ENCODE measurements at regions not wholly inside any gene's neighbourhood (a gene's known extent, or its start where the extent isn't known, plus 50 kb on each side); places are given as distances from the start of the nearest gene placed in this dataset.

- Histone ChIP-seq H3K27me3 (ENCODE audit: control insufficient read depth in 1 of 2, insufficient read depth in 2 of 2, low read length in 2 of 2) (no peaks in the 10 kb centered on the region), H3K36me3 (ENCODE audit: insufficient read depth, low read length) (no peaks in the 10 kb centered on the region), H3K4me3 (ENCODE audit: low read depth in 1 of 2, low read length in 2 of 2) (no peak overlapping the region), H3K9ac (ENCODE audit: low read length) (no peak overlapping the region), H3K4me1 (ENCODE audit: insufficient read depth, low read length) (no peaks in the 10 kb centered on the region), H3K9me3 (ENCODE audit: low read length) (no peaks in the 10 kb centered on the region), H3K27ac (ENCODE audit: low read depth, low read length) (no peak overlapping the region)
Observed at GRCh38 chr15:93562395-93563123, 473.5 kb upstream of the RGMA start.

DNA sequence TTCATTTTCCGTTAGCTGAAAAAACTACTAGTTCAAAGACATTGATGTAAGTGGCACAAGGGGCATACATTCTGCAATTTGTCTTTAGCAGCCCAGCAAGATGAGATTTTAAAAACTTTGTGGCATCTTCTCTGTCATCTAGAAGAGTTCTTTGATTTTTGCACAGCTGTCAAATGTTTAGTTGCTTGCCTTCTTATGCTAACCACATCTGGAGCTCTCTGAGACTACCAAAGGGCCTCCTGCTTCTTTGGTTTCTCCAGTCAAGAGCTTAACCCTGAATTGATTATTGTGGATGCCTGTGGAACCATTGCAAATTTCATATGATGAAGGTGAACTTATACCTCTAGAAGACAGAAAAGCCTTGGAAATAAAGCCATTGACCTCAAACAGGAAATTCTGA, 468.7 kb upstream of the RGMA start:
- H3K27me3 ChIP-seq (ENCODE audit: control insufficient read depth in 1 of 2, insufficient read depth in 2 of 2, low read length in 2 of 2), result no peaks in the 10 kb centered on the region
- H3K36me3 ChIP-seq (ENCODE audit: insufficient read depth, low read length), result no peaks in the 10 kb centered on the region
- no peak overlapping the region for H3K4me3 ChIP-seq (ENCODE audit: low read depth in 1 of 2, low read length in 2 of 2)
- no peak overlapping the region for H3K9ac ChIP-seq (ENCODE audit: low read length)
- H3K9me3 ChIP-seq (ENCODE audit: low read length), result no peaks in the 10 kb centered on the region
- no peaks in the 10 kb centered on the region for H3K4me1 ChIP-seq (ENCODE audit: insufficient read depth, low read length)
- H3K27ac ChIP-seq (ENCODE audit: low read depth, low read length), result no peak overlapping the region

- Histone ChIP-seq H3K4me3 (ENCODE audit: low read depth in 1 of 2, low read length in 2 of 2) (no peak overlapping the region), H3K27ac (ENCODE audit: low read depth, low read length) (no peak overlapping the region), H3K9ac (ENCODE audit: low read length) (no peak overlapping the region), H3K36me3 (ENCODE audit: insufficient read depth, low read length) (no peaks in the 10 kb centered on the region), H3K27me3 (ENCODE audit: control insufficient read depth in 1 of 2, insufficient read depth in 2 of 2, low read length in 2 of 2) (no peaks in the 10 kb centered on the region), H3K4me1 (ENCODE audit: insufficient read depth, low read length) (no peaks in the 10 kb centered on the region), H3K9me3 (ENCODE audit: low read length) (no peaks in the 10 kb centered on the region)
Observed at GRCh38 chr15:93553167-93553935, 464.3 kb upstream of the RGMA start.

DNA sequence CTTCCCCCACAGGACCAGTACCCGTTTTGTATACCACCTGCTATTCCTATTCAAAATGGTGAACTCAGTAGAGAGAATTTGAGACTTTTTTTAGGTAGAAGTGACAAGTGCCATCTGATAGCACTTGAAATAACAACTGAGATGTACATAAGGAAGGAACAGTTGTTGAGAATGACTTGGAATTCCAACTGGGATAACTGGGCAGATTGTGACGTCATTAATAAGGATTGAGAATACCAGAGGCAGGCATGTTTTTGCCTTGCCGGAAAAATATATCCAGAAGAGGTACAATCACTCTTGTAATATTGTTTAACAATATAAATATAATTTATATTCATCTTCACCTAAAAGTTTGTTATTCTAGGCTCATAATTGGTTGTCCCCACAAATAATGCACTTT, 454.1 kb upstream of the RGMA start:
- Histone ChIP-seq H3K36me3 (ENCODE audit: insufficient read depth, low read length) (no peaks in the 10 kb centered on the region), H3K4me3 (ENCODE audit: low read depth in 1 of 2, low read length in 2 of 2) (no peak overlapping the region), H3K9me3 (ENCODE audit: low read length) (peaks cover 5% of the 10 kb centered on the region), H3K27me3 (ENCODE audit: control insufficient read depth in 1 of 2, insufficient read depth in 2 of 2, low read length in 2 of 2) (no peaks in the 10 kb centered on the region), H3K9ac (ENCODE audit: low read length) (no peak overlapping the region), H3K27ac (ENCODE audit: low read depth, low read length) (no peak overlapping the region), H3K4me1 (ENCODE audit: insufficient read depth, low read length) (no peaks in the 10 kb centered on the region)

- no peak overlapping the region for H3K9ac ChIP-seq (ENCODE audit: low read length)
- no peaks in the 10 kb centered on the region for H3K27me3 ChIP-seq (ENCODE audit: control insufficient read depth in 1 of 2, insufficient read depth in 2 of 2, low read length in 2 of 2)
- no peak overlapping the region for H3K27ac ChIP-seq (ENCODE audit: low read depth, low read length)
- no peaks in the 10 kb centered on the region for H3K9me3 ChIP-seq (ENCODE audit: low read length)
- H3K4me1 ChIP-seq (ENCODE audit: insufficient read depth, low read length), result no peaks in the 10 kb centered on the region
- no peak overlapping the region for H3K4me3 ChIP-seq (ENCODE audit: low read depth in 1 of 2, low read length in 2 of 2)
- H3K36me3 ChIP-seq (ENCODE audit: insufficient read depth, low read length), result no peaks in the 10 kb centered on the region
Observed at GRCh38 chr15:93527374-93528050, 438.5 kb upstream of the RGMA start.

DNA sequence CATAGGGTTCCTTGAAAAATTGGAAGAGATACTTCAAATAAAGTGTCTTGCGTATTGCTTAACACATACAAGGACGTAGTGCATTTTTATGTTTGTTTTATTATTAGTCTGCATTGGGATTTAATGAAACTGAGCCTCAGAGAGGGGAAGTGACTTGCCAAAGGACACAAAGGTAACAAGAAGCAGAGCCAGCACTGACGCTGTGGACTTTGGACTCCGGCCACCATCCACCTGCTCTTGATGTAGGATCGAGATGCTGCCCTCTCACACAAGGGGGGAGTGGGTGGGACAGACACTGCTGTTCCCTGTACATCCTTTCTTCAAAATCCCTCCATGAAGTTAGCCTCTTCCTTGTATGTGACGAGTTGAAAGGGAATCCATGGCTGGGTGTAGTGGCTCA, 435.4 kb upstream of the RGMA start:
- Histone ChIP-seq H3K4me3 (ENCODE audit: low read depth in 1 of 2, low read length in 2 of 2) (no peak overlapping the region), H3K9ac (ENCODE audit: low read length) (no peak overlapping the region), H3K36me3 (ENCODE audit: insufficient read depth, low read length) (no peaks in the 10 kb centered on the region), H3K4me1 (ENCODE audit: insufficient read depth, low read length) (no peaks in the 10 kb centered on the region), H3K27me3 (ENCODE audit: control insufficient read depth in 1 of 2, insufficient read depth in 2 of 2, low read length in 2 of 2) (no peaks in the 10 kb centered on the region), H3K27ac (ENCODE audit: low read depth, low read length) (no peak overlapping the region), H3K9me3 (ENCODE audit: low read length) (no peaks in the 10 kb centered on the region)

DNA sequence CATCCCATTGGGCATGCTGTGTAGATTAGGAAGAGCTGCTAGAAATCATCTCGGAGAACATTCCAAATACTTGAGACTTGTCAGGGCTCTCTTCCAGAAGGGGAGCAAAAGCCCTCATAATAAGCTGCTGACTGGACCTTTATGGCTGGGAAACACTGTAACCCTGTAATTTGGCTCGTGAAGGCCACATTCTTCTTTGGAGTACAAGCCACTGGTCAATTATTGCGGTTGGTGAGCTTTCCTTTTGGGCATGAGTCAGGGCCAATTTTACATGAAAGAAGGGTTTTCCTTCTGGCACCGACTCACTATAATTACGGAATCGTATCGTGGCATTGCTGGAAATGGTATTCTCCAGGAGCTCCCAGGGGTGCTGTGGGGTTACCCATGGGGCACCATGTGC, 434.5 kb upstream of the RGMA start:
- H3K9ac ChIP-seq (ENCODE audit: low read length), result no peak overlapping the region
- H3K27me3 ChIP-seq (ENCODE audit: control insufficient read depth in 1 of 2, insufficient read depth in 2 of 2, low read length in 2 of 2), result no peaks in the 10 kb centered on the region
- no peak overlapping the region for H3K27ac ChIP-seq (ENCODE audit: low read depth, low read length)
- H3K4me3 ChIP-seq (ENCODE audit: low read depth in 1 of 2, low read length in 2 of 2), result no peak overlapping the region
- H3K36me3 ChIP-seq (ENCODE audit: insufficient read depth, low read length), result no peaks in the 10 kb centered on the region
- no peaks in the 10 kb centered on the region for H3K9me3 ChIP-seq (ENCODE audit: low read length)
- no peaks in the 10 kb centered on the region for H3K4me1 ChIP-seq (ENCODE audit: insufficient read depth, low read length)

DNA sequence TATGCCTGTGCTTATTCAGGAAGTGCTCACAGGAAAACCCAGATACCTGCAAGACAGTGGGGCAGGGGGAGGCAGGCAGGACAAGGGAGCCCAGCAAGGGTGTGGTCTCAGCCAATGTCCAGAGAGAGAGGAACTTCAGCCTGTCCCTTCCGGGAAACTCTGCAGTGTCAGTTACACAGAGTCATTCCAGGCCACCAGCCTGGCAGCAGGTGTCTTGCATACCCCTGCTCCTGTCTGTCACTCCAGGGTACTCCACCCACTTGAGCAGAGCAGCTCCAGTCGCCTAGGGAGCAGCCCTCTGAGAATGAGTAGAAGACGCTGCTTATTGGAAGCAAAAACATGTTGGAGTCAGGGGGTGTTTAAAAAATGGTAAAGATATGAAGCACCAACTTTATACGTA, 431.2 kb upstream of the RGMA start:
- H3K4me3 ChIP-seq (ENCODE audit: low read depth in 1 of 2, low read length in 2 of 2), result no peak overlapping the region

GRCh38 chr15:93519599-93519998, 430.6 kb upstream of the RGMA start:
- Histone ChIP-seq H3K4me3 (ENCODE audit: low read depth in 1 of 2, low read length in 2 of 2) (no peak overlapping the region), H3K27me3 (ENCODE audit: control insufficient read depth in 1 of 2, insufficient read depth in 2 of 2, low read length in 2 of 2) (no peaks in the 10 kb centered on the region), H3K27ac (ENCODE audit: low read depth, low read length) (no peak overlapping the region), H3K9me3 (ENCODE audit: low read length) (no peaks in the 10 kb centered on the region), H3K9ac (ENCODE audit: low read length) (no peak overlapping the region), H3K4me1 (ENCODE audit: insufficient read depth, low read length) (peaks cover 25% of the 10 kb centered on the region), H3K36me3 (ENCODE audit: insufficient read depth, low read length) (no peaks in the 10 kb centered on the region)

More for the DNA sequence above, 431.2 kb upstream of the RGMA start:
- no peaks in the 10 kb centered on the region for H3K9me3 ChIP-seq (ENCODE audit: low read length)
- no peaks in the 10 kb centered on the region for H3K27me3 ChIP-seq (ENCODE audit: control insufficient read depth in 1 of 2, insufficient read depth in 2 of 2, low read length in 2 of 2)
- H3K36me3 ChIP-seq (ENCODE audit: insufficient read depth, low read length), result no peaks in the 10 kb centered on the region
- peaks cover 20% of the 10 kb centered on the region for H3K4me1 ChIP-seq (ENCODE audit: insufficient read depth, low read length)
- H3K9ac ChIP-seq (ENCODE audit: low read length), result no peak overlapping the region
- no peak overlapping the region for H3K27ac ChIP-seq (ENCODE audit: low read depth, low read length)

DNA sequence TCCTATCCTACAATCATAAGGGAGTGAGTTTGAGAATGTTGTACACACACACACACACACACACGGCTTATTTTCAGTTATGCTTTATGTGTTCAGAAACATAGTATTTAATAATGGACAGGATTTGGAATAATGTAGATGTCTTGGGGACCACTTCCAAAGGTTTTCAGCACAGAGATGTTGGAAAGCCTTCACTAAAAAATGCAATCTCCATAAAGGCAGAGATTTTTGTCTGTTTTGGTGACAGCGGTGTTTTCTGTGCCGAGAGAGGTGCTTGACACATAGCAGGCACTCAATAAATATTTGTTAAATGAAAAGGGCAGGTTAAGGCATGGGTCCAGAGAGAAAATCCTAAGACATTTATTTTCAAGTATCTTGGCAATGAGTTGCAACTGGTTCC, 428.2 kb upstream of the RGMA start:
- no peak overlapping the region for H3K9ac ChIP-seq (ENCODE audit: low read length)
- peaks cover 25% of the 10 kb centered on the region for H3K4me1 ChIP-seq (ENCODE audit: insufficient read depth, low read length)
- H3K27me3 ChIP-seq (ENCODE audit: control insufficient read depth in 1 of 2, insufficient read depth in 2 of 2, low read length in 2 of 2), result no peaks in the 10 kb centered on the region
- no peak overlapping the region for H3K27ac ChIP-seq (ENCODE audit: low read depth, low read length)
- no peaks in the 10 kb centered on the region for H3K9me3 ChIP-seq (ENCODE audit: low read length)
- H3K4me3 ChIP-seq (ENCODE audit: low read depth in 1 of 2, low read length in 2 of 2), result no peak overlapping the region
- no peaks in the 10 kb centered on the region for H3K36me3 ChIP-seq (ENCODE audit: insufficient read depth, low read length)

DNA sequence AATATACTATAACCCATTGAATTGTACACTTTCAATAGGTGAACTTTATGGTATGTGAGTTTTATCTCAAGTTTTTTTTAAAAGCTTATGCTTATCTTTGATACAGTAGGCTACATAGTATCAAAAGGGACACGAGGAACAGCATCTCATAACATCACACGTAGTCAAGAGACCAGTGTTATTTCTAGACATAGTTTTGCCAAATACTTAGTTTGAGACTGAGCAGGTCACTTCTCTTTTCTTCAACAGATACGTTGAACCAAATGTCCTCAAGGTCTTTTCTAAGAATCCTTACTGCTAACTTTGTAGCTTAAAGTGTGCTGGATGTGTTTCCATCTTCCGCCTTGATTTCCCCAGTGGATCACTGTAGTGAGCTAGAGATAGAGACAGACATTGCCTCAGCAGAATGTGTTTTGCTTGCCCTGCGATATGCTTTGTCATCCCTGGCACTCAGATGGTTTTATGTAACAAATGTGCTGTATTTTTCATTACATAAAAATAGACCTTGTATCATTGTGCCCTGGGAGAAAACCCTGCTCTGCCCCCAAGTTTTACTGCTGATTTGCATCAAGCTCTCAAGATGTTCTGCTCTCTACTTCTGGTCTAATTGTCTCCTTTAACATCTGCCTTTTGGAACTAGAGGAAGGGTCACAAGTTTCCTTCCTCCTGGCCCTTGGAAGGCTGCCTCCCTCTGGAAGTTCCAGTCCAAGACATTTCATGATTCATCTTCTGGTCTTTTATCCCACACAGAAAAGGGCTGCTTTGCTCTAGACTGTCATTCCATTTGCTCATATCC, 426.4 kb upstream of the RGMA start:
- H3K9me3 ChIP-seq (ENCODE audit: low read length), result no peaks in the 10 kb centered on the region
- H3K27ac ChIP-seq (ENCODE audit: low read depth, low read length), result no peak overlapping the region
- H3K36me3 ChIP-seq (ENCODE audit: insufficient read depth, low read length), result no peaks in the 10 kb centered on the region
- H3K4me3 ChIP-seq (ENCODE audit: low read depth in 1 of 2, low read length in 2 of 2), result no peak overlapping the region
- H3K9ac ChIP-seq (ENCODE audit: low read length), result no peak overlapping the region
- H3K4me1 ChIP-seq (ENCODE audit: insufficient read depth, low read length), result peaks cover 25% of the 10 kb centered on the region
- no peaks in the 10 kb centered on the region for H3K27me3 ChIP-seq (ENCODE audit: control insufficient read depth in 1 of 2, insufficient read depth in 2 of 2, low read length in 2 of 2)

All from muscle layer of colon (tissue), 2 donors.